Endothelial cell of umbilical vein (primary cell): ENCODE measurements at regions not wholly inside any gene's neighbourhood (a gene's known extent, or its start where the extent isn't known, plus 50 kb on each side); places are given as distances from the start of the nearest gene placed in this dataset.

Experiments used
- BruUV-seq: library from RNA; stranded (reverse); fragments of 400-500 nt; replicated peaks from 2 replicates; lab custom pipeline; 2021; lab: Mats Ljungman, UMichigan
- CTCF ChIA-PET: fragments of 300-600, 350-600 bp; sonication (Branson Sonifier 250); formaldehyde crosslinking; loops from one replicate; lab custom pipeline; 2021; ENCODE audit warnings: antibody characterized with exemption, inconsistent platforms; lab: Charles Lee
- POLR2A ChIA-PET: fragments of 300-600, 350-600 bp; sonication (Branson Sonifier 250); formaldehyde crosslinking; loops from one replicate; lab custom pipeline; 2021; ENCODE audit warnings: antibody characterized with exemption, inconsistent platforms; lab: Charles Lee
- DNase-seq: peaks from one replicate; pipeline ENCODE4 v3.0.0-alpha.2; 2011; ENCODE audit warnings: low read depth, low spot score
- FAIRE-seq: peaks from 2 replicates; lab custom pipeline; 2011; peaks lifted over from hg19 to GRCh38; lab: Jason Lieb, UNC
- H2AFZ ChIP-seq: 2 replicates; pipeline ENCODE4 v1.6.0; 2012; ENCODE audit warnings: low read depth, low read length, control low read depth, inconsistent platforms
- H3K27ac ChIP-seq: 2 replicates; pipeline ENCODE4 v1.5.1; 2011; ENCODE audit warnings: low read depth, mild to moderate bottlenecking, control low read depth, low read length, moderate library complexity; ENCODE audit not compliant: insufficient read depth
- H3K27me3 ChIP-seq, 2 experiments: 2 replicates each; pipeline versions ENCODE4 v1.6.0 to v1.6.1; 2011; ENCODE audit warnings: low read length in 2 of 2, mixed read lengths in 1 of 2; ENCODE audit not compliant: control insufficient read depth in 2 of 2, insufficient read depth in 2 of 2
- H3K36me3 ChIP-seq, 2 experiments: 2 replicates in 1 of 2; 3 replicates in 1 of 2; pipeline ENCODE4 v1.5.1; 2011; ENCODE audit warnings: low read length in 2 of 2, mild to moderate bottlenecking in 1 of 2, moderate library complexity in 1 of 2; ENCODE audit not compliant: control insufficient read depth in 2 of 2, insufficient read depth in 2 of 2; ENCODE audit errors: extremely low read depth in 1 of 2
- H3K4me1 ChIP-seq: 3 replicates; pipeline ENCODE4 v1.5.1; 2011; ENCODE audit warnings: mild to moderate bottlenecking, low read length; ENCODE audit not compliant: control insufficient read depth, insufficient read depth; ENCODE audit errors: extremely low read depth
- H3K4me2 ChIP-seq: 2 replicates; pipeline ENCODE4 v1.6.1; 2011; ENCODE audit warnings: low read length, control low read depth, mixed read lengths; ENCODE audit not compliant: insufficient read depth
- H3K4me3 ChIP-seq, 3 experiments: fragments of 200-600 bp in 1 of 3; sonication (generic), shearing (Covaris generic) in 1 of 3; replicated peaks in 1 of 3; 2 replicates each; pipeline ENCODE4 v1.5.1; 2011 to 2016; ENCODE audit warnings: control low read depth in 3 of 3, low read length in 3 of 3, mild to moderate bottlenecking in 2 of 3, inconsistent platforms in 1 of 3, low read depth in 1 of 3, moderate library complexity in 1 of 3; ENCODE audit not compliant: insufficient read depth in 1 of 3
- H3K79me2 ChIP-seq: 2 replicates; pipeline ENCODE4 v1.6.0; 2012; ENCODE audit warnings: low read length, inconsistent platforms; ENCODE audit not compliant: control insufficient read depth, insufficient read depth
- H3K9ac ChIP-seq: replicated peaks from 2 replicates; pipeline ENCODE3; 2011; ENCODE audit warnings: low read length, control low read depth; ENCODE audit not compliant: insufficient read depth; ENCODE audit errors: extremely low read depth
- H3K9me1 ChIP-seq: replicated peaks from 3 replicates; pipeline ENCODE4 v1.6.0; 2011; ENCODE audit warnings: mild to moderate bottlenecking, low read length; ENCODE audit not compliant: control insufficient read depth, insufficient read depth; ENCODE audit errors: extremely low read depth
- H3K9me3 ChIP-seq: replicated peaks from 2 replicates; pipeline ENCODE4 v1.5.1; 2012; ENCODE audit warnings: low read length, inconsistent platforms; ENCODE audit not compliant: control insufficient read depth, insufficient read depth
- H4K20me1 ChIP-seq: replicated peaks from 2 replicates; pipeline ENCODE3; 2011; ENCODE audit warnings: mild to moderate bottlenecking, low read length; ENCODE audit not compliant: control insufficient read depth, insufficient read depth; ENCODE audit errors: extremely low read depth
- EZH2 ChIP-seq: IDR thresholded peaks from 2 replicates; pipeline ENCODE4 v1.6.1; 2012; ENCODE audit warnings: borderline replicate concordance, low read depth, mild to moderate bottlenecking, moderate library complexity, low read length, inconsistent platforms; ENCODE audit not compliant: severe bottlenecking
- FOS ChIP-seq: IDR thresholded peaks from 2 replicates; pipeline ENCODE4 v1.6.1; 2011; ENCODE audit warnings: mild to moderate bottlenecking, low read length, moderate library complexity, borderline replicate concordance; ENCODE audit not compliant: insufficient read depth
- GATA2 ChIP-seq: IDR thresholded peaks from 2 replicates; pipeline ENCODE4 v1.7.0; 2011; ENCODE audit warnings: low read depth, mild to moderate bottlenecking, moderate library complexity, mixed read lengths, low read length; ENCODE audit not compliant: insufficient read length, insufficient read depth
- JUN ChIP-seq: IDR thresholded peaks from 2 replicates; pipeline ENCODE4 v1.6.1; 2011; ENCODE audit warnings: borderline replicate concordance, low read depth; ENCODE audit not compliant: insufficient read length, insufficient read depth
- MYC ChIP-seq: IDR thresholded peaks from one replicate; pipeline ENCODE4 v1.6.1; 2011; ENCODE audit warnings: mild to moderate bottlenecking, low read depth, low read length
- POLR2A ChIP-seq: IDR thresholded peaks from 2 replicates; pipeline ENCODE4 v1.6.1; 2012; ENCODE audit warnings: low read depth, mild to moderate bottlenecking, control low read depth, low read length
- POLR2AphosphoS5 ChIP-seq: IDR thresholded peaks from 2 replicates; pipeline ENCODE4 v1.6.1; 2012; ENCODE audit warnings: low read depth, mild to moderate bottlenecking, control low read depth, low read length, moderate library complexity; ENCODE audit not compliant: insufficient read depth
- dilution Hi-C: fragments of 300-500 bp; cut with MboI; formaldehyde crosslinking; loops from one replicate; pipeline ENCODE4 v1.15.0; 2019; ENCODE audit warnings: low sequenced_read_pairs; ENCODE audit not compliant: extremely low pct_ligation_motif_present
- intact Hi-C: fragments of 100-400 bp; cut with micrococcal nuclease; formaldehyde crosslinking; loops from one replicate; pipeline ENCODE4 v1.10.0; 2022
- TF ChIP-seq, protein P1 (sequence below), 2 donors: IDR thresholded peaks; 1 replicate in 1 of 2; 2 replicates in 1 of 2; pipeline ENCODE4 v1.5.1; 2011; ENCODE audit warnings: low read length in 2 of 2, mild to moderate bottlenecking in 2 of 2, moderate library complexity in 2 of 2, control low read depth in 1 of 2, inconsistent platforms in 1 of 2, low read depth in 1 of 2; ENCODE audit not compliant: insufficient read depth in 1 of 2; ENCODE audit errors: extremely low read depth in 1 of 2
- TF ChIP-seq, protein P2 (sequence below): IDR thresholded peaks from 2 replicates; pipeline ENCODE4 v1.6.1; 2011; ENCODE audit not compliant: insufficient read depth, insufficient read length

DNA sequence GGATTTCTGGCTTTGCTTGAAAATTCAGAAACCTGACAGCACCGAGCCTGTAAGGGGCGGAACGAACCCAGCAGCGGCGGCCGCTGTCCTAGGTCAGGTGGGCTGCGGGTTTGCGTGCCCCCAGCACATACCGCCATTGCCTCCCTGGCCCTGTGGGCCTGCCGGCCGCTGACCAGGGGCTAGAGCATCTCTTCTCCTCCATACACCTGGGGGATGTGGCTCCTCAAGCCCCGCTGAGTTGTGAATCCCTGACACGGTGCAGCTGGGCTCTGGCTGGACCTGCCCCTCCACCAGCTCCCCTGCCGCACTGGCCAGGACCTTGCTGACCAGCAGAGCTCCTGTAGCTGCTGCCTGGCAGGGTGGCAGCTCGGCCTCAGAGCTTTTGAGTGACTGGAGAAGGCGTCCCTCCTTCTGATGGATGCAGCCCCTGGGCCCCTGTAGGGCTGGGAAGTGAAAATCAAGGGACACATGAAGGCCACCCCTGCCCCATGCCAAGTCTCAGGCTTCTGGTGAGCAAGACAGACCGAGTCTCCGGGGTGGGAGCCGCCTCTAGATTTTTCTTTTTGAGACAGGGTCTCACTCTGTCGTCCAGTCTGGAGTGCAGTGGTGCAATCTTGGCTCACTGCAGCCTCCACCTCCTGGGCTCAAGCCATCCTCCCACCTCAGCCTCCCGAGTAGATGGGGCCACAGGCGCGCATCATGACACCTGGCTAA lies 184.9 kb upstream of the SFSWAP start:
- Histone ChIP-seq H2AFZ (no peak overlapping the region), H3K4me3 (no peak overlapping the region), H3K9me1 (no peaks in the 10 kb centered on the region), H3K9ac (no peak overlapping the region), H3K27me3 (no peaks in the 10 kb centered on the region), H3K4me1 (no peaks in the 10 kb centered on the region), H4K20me1 (no peaks in the 10 kb centered on the region), H3K79me2 (no peaks in the 10 kb centered on the region), H3K9me3 (no peaks in the 10 kb centered on the region), H3K36me3 (no peaks in the 10 kb centered on the region), H3K27ac (no peak overlapping the region), H3K4me2 (no peak overlapping the region)
- no TSS peak for BruUV-seq
- CTCF ChIA-PET: no interaction called here
- intact Hi-C loops: no loop called here
- no peak for TF ChIP-seq JUN
- no peak for TF ChIP-seq EZH2
- TF ChIP-seq POLR2A: no peak
- no peak for TF ChIP-seq POLR2AphosphoS5
- TF ChIP-seq MYC: no peak
- TF ChIP-seq GATA2: no peak
- TF ChIP-seq, protein P1, sequence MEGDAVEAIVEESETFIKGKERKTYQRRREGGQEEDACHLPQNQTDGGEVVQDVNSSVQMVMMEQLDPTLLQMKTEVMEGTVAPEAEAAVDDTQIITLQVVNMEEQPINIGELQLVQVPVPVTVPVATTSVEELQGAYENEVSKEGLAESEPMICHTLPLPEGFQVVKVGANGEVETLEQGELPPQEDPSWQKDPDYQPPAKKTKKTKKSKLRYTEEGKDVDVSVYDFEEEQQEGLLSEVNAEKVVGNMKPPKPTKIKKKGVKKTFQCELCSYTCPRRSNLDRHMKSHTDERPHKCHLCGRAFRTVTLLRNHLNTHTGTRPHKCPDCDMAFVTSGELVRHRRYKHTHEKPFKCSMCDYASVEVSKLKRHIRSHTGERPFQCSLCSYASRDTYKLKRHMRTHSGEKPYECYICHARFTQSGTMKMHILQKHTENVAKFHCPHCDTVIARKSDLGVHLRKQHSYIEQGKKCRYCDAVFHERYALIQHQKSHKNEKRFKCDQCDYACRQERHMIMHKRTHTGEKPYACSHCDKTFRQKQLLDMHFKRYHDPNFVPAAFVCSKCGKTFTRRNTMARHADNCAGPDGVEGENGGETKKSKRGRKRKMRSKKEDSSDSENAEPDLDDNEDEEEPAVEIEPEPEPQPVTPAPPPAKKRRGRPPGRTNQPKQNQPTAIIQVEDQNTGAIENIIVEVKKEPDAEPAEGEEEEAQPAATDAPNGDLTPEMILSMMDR (IDR thresholded peaks at IDR 0.05; ENCODE audit: extremely low read depth in 1 of 2, insufficient read depth in 1 of 2, low read depth in 1 of 2, low read length in 2 of 2): no peak
- no peak for TF ChIP-seq FOS
- TF ChIP-seq, protein P2, sequence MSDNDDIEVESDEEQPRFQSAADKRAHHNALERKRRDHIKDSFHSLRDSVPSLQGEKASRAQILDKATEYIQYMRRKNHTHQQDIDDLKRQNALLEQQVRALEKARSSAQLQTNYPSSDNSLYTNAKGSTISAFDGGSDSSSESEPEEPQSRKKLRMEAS: no peak
- DNase-seq (no peak), FAIRE-seq (no peak)
- dilution Hi-C loops: no loop called here
- POLR2A ChIA-PET: no interaction called here
